ENCODE measurements at regions not wholly inside any gene's neighbourhood (a gene's known extent, or its start where the extent isn't known, plus 50 kb on each side); places are given as distances from the start of the nearest gene placed in this dataset.

- TF ChIP-seq, protein P1, sequence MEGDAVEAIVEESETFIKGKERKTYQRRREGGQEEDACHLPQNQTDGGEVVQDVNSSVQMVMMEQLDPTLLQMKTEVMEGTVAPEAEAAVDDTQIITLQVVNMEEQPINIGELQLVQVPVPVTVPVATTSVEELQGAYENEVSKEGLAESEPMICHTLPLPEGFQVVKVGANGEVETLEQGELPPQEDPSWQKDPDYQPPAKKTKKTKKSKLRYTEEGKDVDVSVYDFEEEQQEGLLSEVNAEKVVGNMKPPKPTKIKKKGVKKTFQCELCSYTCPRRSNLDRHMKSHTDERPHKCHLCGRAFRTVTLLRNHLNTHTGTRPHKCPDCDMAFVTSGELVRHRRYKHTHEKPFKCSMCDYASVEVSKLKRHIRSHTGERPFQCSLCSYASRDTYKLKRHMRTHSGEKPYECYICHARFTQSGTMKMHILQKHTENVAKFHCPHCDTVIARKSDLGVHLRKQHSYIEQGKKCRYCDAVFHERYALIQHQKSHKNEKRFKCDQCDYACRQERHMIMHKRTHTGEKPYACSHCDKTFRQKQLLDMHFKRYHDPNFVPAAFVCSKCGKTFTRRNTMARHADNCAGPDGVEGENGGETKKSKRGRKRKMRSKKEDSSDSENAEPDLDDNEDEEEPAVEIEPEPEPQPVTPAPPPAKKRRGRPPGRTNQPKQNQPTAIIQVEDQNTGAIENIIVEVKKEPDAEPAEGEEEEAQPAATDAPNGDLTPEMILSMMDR (conservative IDR thresholded peaks at IDR 0.05; ENCODE audit: control insufficient read depth, insufficient read depth, low read depth, low read length), result no peak
- DNase-seq (ENCODE audit: low read depth), result no peak
- H3K4me3 ChIP-seq (ENCODE audit: control insufficient read depth, low read depth, low read length), result no peak overlapping the region
These were observed 73.3 kb downstream of the IRX5 start for GRCh38 chr16:55003916-55004315.

DNA sequence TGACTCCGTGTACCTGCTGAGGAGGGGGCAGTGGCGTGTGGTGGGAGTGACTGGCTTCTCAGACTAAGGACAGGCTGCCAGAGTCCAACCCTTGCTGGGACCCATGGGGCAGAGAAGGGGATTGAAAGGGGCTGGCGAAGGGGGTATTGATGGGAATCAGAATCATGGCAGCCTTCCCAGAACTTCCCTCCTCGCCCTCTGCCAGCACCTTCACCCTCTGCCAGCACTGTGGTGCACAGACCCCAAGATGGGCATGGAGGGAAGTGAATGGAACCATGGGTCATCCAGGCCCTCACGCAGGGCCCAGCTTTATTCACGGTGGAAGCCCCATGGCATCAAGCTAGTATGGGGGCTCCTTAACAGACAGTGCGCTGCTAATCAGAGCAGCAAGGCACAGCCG lies 76.8 kb downstream of the IRX5 start:
- TF ChIP-seq, protein P1 (conservative IDR thresholded peaks at IDR 0.05; ENCODE audit: control insufficient read depth, insufficient read depth, low read depth, low read length), result no peak
- DNase-seq (ENCODE audit: low read depth), result no peak
- no peak overlapping the region for H3K4me3 ChIP-seq (ENCODE audit: control insufficient read depth, low read depth, low read length)

DNA sequence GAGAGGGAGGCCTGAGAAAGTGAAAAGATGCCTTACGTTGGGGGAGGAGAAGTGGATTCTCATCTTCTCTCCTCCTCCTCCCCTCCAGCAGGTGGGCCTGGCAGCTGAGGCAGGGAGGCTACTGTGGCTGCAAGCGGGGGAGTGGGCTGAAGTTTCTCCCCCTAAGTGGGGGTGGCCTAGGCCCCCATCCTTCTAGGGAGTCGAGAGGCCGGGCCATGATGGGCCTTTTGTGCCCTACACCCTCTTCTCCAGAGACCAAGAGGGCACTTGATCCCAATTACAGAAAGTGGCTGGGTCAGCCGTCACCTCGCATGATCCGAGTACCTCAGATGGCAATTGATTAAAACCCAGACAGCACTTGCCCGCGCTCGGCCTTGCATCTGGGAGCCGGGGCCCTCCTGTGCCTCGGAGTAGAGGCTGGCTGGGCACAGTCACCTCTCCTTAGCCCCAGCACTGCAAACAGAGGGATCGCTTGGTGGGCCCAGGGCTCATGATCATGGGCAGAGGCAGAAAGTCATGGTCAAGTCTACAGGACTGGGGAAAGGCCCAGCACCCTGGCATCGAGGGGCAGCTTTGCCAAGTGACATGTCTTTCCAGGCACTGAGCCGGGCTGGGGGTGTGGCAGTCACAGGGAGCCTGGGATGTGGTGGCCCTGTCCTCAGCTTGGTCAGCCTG lies 78.3 kb downstream of the IRX5 start:
- H3K4me3 ChIP-seq (ENCODE audit: control insufficient read depth, low read depth, low read length), result no peak overlapping the region
- TF ChIP-seq, protein P1 (conservative IDR thresholded peaks at IDR 0.05; ENCODE audit: control insufficient read depth, insufficient read depth, low read depth, low read length), result no peak
- no peak for DNase-seq (ENCODE audit: low read depth)

GRCh38 chr16:55009581-55009980 lies 78.9 kb downstream of the IRX5 start:
- H3K4me3 ChIP-seq (ENCODE audit: control insufficient read depth, low read depth, low read length), result no peak overlapping the region
- no peak for DNase-seq (ENCODE audit: low read depth)
- TF ChIP-seq, protein P1 (conservative IDR thresholded peaks at IDR 0.05; ENCODE audit: control insufficient read depth, insufficient read depth, low read depth, low read length), result no peak

DNA sequence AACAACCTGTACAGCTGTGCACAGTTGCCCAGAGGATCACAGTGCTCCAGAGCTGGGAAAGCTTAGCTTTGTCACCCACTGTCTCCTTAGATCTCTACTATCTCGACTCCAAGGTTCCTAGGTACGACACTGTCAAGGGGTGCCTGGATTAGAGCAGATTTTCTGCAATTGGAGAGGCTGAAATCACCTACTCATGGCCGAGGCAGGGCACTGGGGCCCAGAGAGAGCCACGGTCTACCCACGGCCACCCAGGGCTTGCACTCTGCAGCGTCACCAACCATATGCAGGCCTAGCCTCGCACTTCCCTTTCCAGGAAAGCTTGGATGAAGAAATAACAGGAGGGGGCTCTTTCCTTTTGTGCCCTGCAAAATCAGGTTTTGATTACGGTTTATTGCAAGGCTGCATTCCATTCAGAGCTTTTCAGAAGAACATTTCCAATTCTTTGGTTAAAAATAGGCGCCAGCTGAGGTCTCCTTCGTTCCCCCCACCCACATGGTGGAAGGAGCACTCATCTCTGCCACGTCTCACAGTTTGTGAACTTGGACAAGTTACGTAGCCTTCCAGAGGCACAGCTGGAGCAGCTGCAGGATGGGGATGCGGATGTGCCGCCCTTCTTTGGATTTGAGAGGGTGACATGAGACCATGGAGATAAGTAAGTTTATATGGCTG lies 80.0 kb downstream of the IRX5 start:
- no peak for DNase-seq (ENCODE audit: low read depth)
- TF ChIP-seq, protein P1 (conservative IDR thresholded peaks at IDR 0.05; ENCODE audit: control insufficient read depth, insufficient read depth, low read depth, low read length), result no peak
- no peak overlapping the region for H3K4me3 ChIP-seq (ENCODE audit: control insufficient read depth, low read depth, low read length)

DNA sequence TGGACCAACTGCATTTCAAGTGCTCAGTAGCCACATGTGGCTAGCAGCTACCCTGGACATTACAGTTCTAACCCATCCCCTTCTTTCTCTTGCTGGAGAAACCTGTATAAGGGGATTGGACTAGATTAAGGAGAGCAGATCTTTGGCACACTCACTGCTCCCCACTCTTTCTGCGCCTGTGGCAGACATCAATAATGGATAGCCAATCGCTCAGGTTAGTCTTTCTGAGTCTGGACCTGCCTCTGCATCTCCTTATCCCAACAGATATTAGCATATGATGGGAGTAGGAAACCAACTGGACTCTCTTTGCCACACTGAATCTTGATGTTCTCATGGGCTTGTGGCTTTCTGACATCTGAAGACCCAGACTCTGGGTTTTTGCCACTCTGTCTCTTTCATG lies 81.7 kb downstream of the IRX5 start:
- no peak for DNase-seq (ENCODE audit: low read depth)
- H3K4me3 ChIP-seq (ENCODE audit: control insufficient read depth, low read depth, low read length), result no peak overlapping the region
- TF ChIP-seq, protein P1 (conservative IDR thresholded peaks at IDR 0.05; ENCODE audit: control insufficient read depth, insufficient read depth, low read depth, low read length), result no peak
